ENCODE measurements at regions not wholly inside any gene's neighbourhood (a gene's known extent, or its start where the extent isn't known, plus 50 kb on each side); places are given as distances from the start of the nearest gene placed in this dataset.

- Histone ChIP-seq H3K36me3 (ENCODE audit: control insufficient read depth, insufficient read depth, low read length) (no peaks in the 10 kb centered on the region), H3K9me3 (ENCODE audit: control insufficient read depth, low read length) (no peaks in the 10 kb centered on the region), H3K27ac (ENCODE audit: insufficient read depth, low read depth, low read length, poor library complexity, severe bottlenecking) (no peak overlapping the region), H3K4me1 (ENCODE audit: control insufficient read depth, insufficient read depth, low read length) (no peaks in the 10 kb centered on the region), H3K27me3 (ENCODE audit: control insufficient read depth, insufficient read depth, low read length, poor library complexity, severe bottlenecking) (no peaks in the 10 kb centered on the region), H3K4me3 (ENCODE audit: insufficient read depth, low read depth, low read length) (no peak overlapping the region)
- 93 to 97% methylated on average over 1 to 2 of the region's 2 CpGs for WGBS, 2 experiments
These were observed 59.8 kb upstream of the FHIT start for GRCh38 chr3:61311044-61311443.

GRCh38 chr3:61315871-61316270 is 64.6 kb upstream of the FHIT start:
- no peaks in the 10 kb centered on the region for H3K36me3 ChIP-seq (ENCODE audit: control insufficient read depth, insufficient read depth, low read length)
- no peaks in the 10 kb centered on the region for H3K4me1 ChIP-seq (ENCODE audit: control insufficient read depth, insufficient read depth, low read length)
- H3K27ac ChIP-seq (ENCODE audit: insufficient read depth, low read depth, low read length, poor library complexity, severe bottlenecking) = no peak overlapping the region
- 62 to 64% methylated on average over 3 of the region's 3 CpGs for WGBS, 2 experiments
- H3K27me3 ChIP-seq (ENCODE audit: control insufficient read depth, insufficient read depth, low read length, poor library complexity, severe bottlenecking) = no peaks in the 10 kb centered on the region
- no peaks in the 10 kb centered on the region for H3K9me3 ChIP-seq (ENCODE audit: control insufficient read depth, low read length)
- no peak overlapping the region for H3K4me3 ChIP-seq (ENCODE audit: insufficient read depth, low read depth, low read length)

GRCh38 chr3:61323094-61323493 is 71.8 kb upstream of the FHIT start:
- H3K4me1 ChIP-seq (ENCODE audit: control insufficient read depth, insufficient read depth, low read length) = no peaks in the 10 kb centered on the region
- no peak overlapping the region for H3K4me3 ChIP-seq (ENCODE audit: insufficient read depth, low read depth, low read length)
- H3K27ac ChIP-seq (ENCODE audit: insufficient read depth, low read depth, low read length, poor library complexity, severe bottlenecking) = no peak overlapping the region
- no peaks in the 10 kb centered on the region for H3K36me3 ChIP-seq (ENCODE audit: control insufficient read depth, insufficient read depth, low read length)
- H3K27me3 ChIP-seq (ENCODE audit: control insufficient read depth, insufficient read depth, low read length, poor library complexity, severe bottlenecking) = no peaks in the 10 kb centered on the region
- WGBS, 2 experiments = 88 to 98% methylated on average over 3 of the region's 3 CpGs
- H3K9me3 ChIP-seq (ENCODE audit: control insufficient read depth, low read length) = no peaks in the 10 kb centered on the region

- no peak overlapping the region for H3K4me3 ChIP-seq (ENCODE audit: insufficient read depth, low read depth, low read length)
- H3K27me3 ChIP-seq (ENCODE audit: control insufficient read depth, insufficient read depth, low read length, poor library complexity, severe bottlenecking) = no peaks in the 10 kb centered on the region
- 83 to 92% methylated on average over 5 of the region's 5 CpGs for WGBS, 2 experiments
- H3K36me3 ChIP-seq (ENCODE audit: control insufficient read depth, insufficient read depth, low read length) = no peaks in the 10 kb centered on the region
- H3K27ac ChIP-seq (ENCODE audit: insufficient read depth, low read depth, low read length, poor library complexity, severe bottlenecking) = no peak overlapping the region
- H3K4me1 ChIP-seq (ENCODE audit: control insufficient read depth, insufficient read depth, low read length) = no peaks in the 10 kb centered on the region
- no peaks in the 10 kb centered on the region for H3K9me3 ChIP-seq (ENCODE audit: control insufficient read depth, low read length)
These were observed 80.8 kb upstream of the FHIT start for GRCh38 chr3:61331929-61332552.

- no peaks in the 10 kb centered on the region for H3K36me3 ChIP-seq (ENCODE audit: control insufficient read depth, insufficient read depth, low read length)
- 84 to 92% methylated on average over 6 to 7 of the region's 7 CpGs for WGBS, 2 experiments
- H3K27me3 ChIP-seq (ENCODE audit: control insufficient read depth, insufficient read depth, low read length, poor library complexity, severe bottlenecking) = no peaks in the 10 kb centered on the region
- no peaks in the 10 kb centered on the region for H3K9me3 ChIP-seq (ENCODE audit: control insufficient read depth, low read length)
- H3K27ac ChIP-seq (ENCODE audit: insufficient read depth, low read depth, low read length, poor library complexity, severe bottlenecking) = no peak overlapping the region
- H3K4me1 ChIP-seq (ENCODE audit: control insufficient read depth, insufficient read depth, low read length) = no peaks in the 10 kb centered on the region
- no peak overlapping the region for H3K4me3 ChIP-seq (ENCODE audit: insufficient read depth, low read depth, low read length)
These were observed 82.1 kb upstream of the FHIT start for GRCh38 chr3:61333192-61333961.

GRCh38 chr3:61334783-61335182 is 83.5 kb upstream of the FHIT start:
- no peak overlapping the region for H3K27ac ChIP-seq (ENCODE audit: insufficient read depth, low read depth, low read length, poor library complexity, severe bottlenecking)
- 89 to 90% methylated on average over 2 of the region's 2 CpGs for WGBS, 2 experiments
- no peaks in the 10 kb centered on the region for H3K27me3 ChIP-seq (ENCODE audit: control insufficient read depth, insufficient read depth, low read length, poor library complexity, severe bottlenecking)
- H3K9me3 ChIP-seq (ENCODE audit: control insufficient read depth, low read length) = no peaks in the 10 kb centered on the region
- H3K4me1 ChIP-seq (ENCODE audit: control insufficient read depth, insufficient read depth, low read length) = no peaks in the 10 kb centered on the region
- H3K4me3 ChIP-seq (ENCODE audit: insufficient read depth, low read depth, low read length) = no peak overlapping the region
- no peaks in the 10 kb centered on the region for H3K36me3 ChIP-seq (ENCODE audit: control insufficient read depth, insufficient read depth, low read length)

- WGBS, 2 experiments = 94 to 96% methylated on average over 7 of the region's 7 CpGs
- H3K27ac ChIP-seq (ENCODE audit: insufficient read depth, low read depth, low read length, poor library complexity, severe bottlenecking) = no peak overlapping the region
- no peaks in the 10 kb centered on the region for H3K4me1 ChIP-seq (ENCODE audit: control insufficient read depth, insufficient read depth, low read length)
- H3K4me3 ChIP-seq (ENCODE audit: insufficient read depth, low read depth, low read length) = no peak overlapping the region
- H3K9me3 ChIP-seq (ENCODE audit: control insufficient read depth, low read length) = no peaks in the 10 kb centered on the region
- H3K36me3 ChIP-seq (ENCODE audit: control insufficient read depth, insufficient read depth, low read length) = no peaks in the 10 kb centered on the region
- no peaks in the 10 kb centered on the region for H3K27me3 ChIP-seq (ENCODE audit: control insufficient read depth, insufficient read depth, low read length, poor library complexity, severe bottlenecking)
These were observed 89.7 kb upstream of the FHIT start for GRCh38 chr3:61340931-61341461.

- Histone ChIP-seq H3K4me3 (ENCODE audit: insufficient read depth, low read depth, low read length) (no peak overlapping the region), H3K36me3 (ENCODE audit: control insufficient read depth, insufficient read depth, low read length) (no peaks in the 10 kb centered on the region), H3K4me1 (ENCODE audit: control insufficient read depth, insufficient read depth, low read length) (no peaks in the 10 kb centered on the region), H3K9me3 (ENCODE audit: control insufficient read depth, low read length) (no peaks in the 10 kb centered on the region), H3K27ac (ENCODE audit: insufficient read depth, low read depth, low read length, poor library complexity, severe bottlenecking) (no peak overlapping the region), H3K27me3 (ENCODE audit: control insufficient read depth, insufficient read depth, low read length, poor library complexity, severe bottlenecking) (no peaks in the 10 kb centered on the region)
These were observed 92.3 kb upstream of the FHIT start for GRCh38 chr3:61343543-61343942.

GRCh38 chr3:61345020-61345419 is 93.8 kb upstream of the FHIT start:
- H3K27me3 ChIP-seq (ENCODE audit: control insufficient read depth, insufficient read depth, low read length, poor library complexity, severe bottlenecking) = no peaks in the 10 kb centered on the region
- H3K27ac ChIP-seq (ENCODE audit: insufficient read depth, low read depth, low read length, poor library complexity, severe bottlenecking) = no peak overlapping the region
- H3K36me3 ChIP-seq (ENCODE audit: control insufficient read depth, insufficient read depth, low read length) = no peaks in the 10 kb centered on the region
- no peak overlapping the region for H3K4me3 ChIP-seq (ENCODE audit: insufficient read depth, low read depth, low read length)
- 100% methylated on average over 2 of the region's 2 CpGs; no CpG with 5 or more reads in 1 of the 2 experiments for WGBS, 2 experiments
- H3K9me3 ChIP-seq (ENCODE audit: control insufficient read depth, low read length) = no peaks in the 10 kb centered on the region
- H3K4me1 ChIP-seq (ENCODE audit: control insufficient read depth, insufficient read depth, low read length) = no peaks in the 10 kb centered on the region

- H3K27ac ChIP-seq (ENCODE audit: insufficient read depth, low read depth, low read length, poor library complexity, severe bottlenecking) = no peak overlapping the region
- no peaks in the 10 kb centered on the region for H3K9me3 ChIP-seq (ENCODE audit: control insufficient read depth, low read length)
- H3K4me1 ChIP-seq (ENCODE audit: control insufficient read depth, insufficient read depth, low read length) = no peaks in the 10 kb centered on the region
- no peaks in the 10 kb centered on the region for H3K36me3 ChIP-seq (ENCODE audit: control insufficient read depth, insufficient read depth, low read length)
- H3K27me3 ChIP-seq (ENCODE audit: control insufficient read depth, insufficient read depth, low read length, poor library complexity, severe bottlenecking) = no peaks in the 10 kb centered on the region
- H3K4me3 ChIP-seq (ENCODE audit: insufficient read depth, low read depth, low read length) = no peak overlapping the region
These were observed 96.7 kb upstream of the FHIT start for GRCh38 chr3:61347981-61348380.
